ENCODE measurements at regions not wholly inside any gene's neighbourhood (a gene's known extent, or its start where the extent isn't known, plus 50 kb on each side); places are given as distances from the start of the nearest gene placed in this dataset.

DNA sequence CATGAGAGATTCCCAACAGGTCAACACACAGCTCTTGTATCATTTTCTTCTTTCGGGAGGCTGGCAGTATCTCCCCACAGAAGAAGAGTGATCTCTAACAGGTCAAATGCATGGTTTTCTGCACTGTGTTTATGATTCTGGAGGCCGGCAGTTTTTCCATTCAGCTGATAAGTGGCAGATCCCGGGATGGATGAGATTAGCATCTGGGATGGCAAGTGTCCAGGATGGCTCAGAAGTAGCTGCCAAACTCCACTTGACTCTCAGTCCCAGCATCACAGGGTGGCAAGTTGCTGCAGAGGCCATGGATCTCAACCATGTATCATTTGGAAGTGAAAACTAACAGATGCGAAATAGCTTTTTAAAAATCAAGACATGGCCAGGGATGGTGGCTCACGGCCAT lies 97.8 kb upstream of the SLC44A1 start:
- TF ChIP-seq SMC3 (conservative IDR thresholded peaks at IDR 0.05; ENCODE audit: poor library complexity) = no peak
- TF ChIP-seq, protein P1, sequence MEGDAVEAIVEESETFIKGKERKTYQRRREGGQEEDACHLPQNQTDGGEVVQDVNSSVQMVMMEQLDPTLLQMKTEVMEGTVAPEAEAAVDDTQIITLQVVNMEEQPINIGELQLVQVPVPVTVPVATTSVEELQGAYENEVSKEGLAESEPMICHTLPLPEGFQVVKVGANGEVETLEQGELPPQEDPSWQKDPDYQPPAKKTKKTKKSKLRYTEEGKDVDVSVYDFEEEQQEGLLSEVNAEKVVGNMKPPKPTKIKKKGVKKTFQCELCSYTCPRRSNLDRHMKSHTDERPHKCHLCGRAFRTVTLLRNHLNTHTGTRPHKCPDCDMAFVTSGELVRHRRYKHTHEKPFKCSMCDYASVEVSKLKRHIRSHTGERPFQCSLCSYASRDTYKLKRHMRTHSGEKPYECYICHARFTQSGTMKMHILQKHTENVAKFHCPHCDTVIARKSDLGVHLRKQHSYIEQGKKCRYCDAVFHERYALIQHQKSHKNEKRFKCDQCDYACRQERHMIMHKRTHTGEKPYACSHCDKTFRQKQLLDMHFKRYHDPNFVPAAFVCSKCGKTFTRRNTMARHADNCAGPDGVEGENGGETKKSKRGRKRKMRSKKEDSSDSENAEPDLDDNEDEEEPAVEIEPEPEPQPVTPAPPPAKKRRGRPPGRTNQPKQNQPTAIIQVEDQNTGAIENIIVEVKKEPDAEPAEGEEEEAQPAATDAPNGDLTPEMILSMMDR (IDR thresholded peaks at IDR 0.05; ENCODE audit: poor library complexity, severe bottlenecking) = no peak
- no peak for TF ChIP-seq RAD21 (conservative IDR thresholded peaks at IDR 0.05)
